ENCODE measurements at regions not wholly inside any gene's neighbourhood (a gene's known extent, or its start where the extent isn't known, plus 50 kb on each side); places are given as distances from the start of the nearest gene placed in this dataset.
"Not testable (repeated sequence)": the region's sequence is repeated elsewhere in the genome, so short reads cannot be mapped to it uniquely, and the experiment has no call there.

DNA sequence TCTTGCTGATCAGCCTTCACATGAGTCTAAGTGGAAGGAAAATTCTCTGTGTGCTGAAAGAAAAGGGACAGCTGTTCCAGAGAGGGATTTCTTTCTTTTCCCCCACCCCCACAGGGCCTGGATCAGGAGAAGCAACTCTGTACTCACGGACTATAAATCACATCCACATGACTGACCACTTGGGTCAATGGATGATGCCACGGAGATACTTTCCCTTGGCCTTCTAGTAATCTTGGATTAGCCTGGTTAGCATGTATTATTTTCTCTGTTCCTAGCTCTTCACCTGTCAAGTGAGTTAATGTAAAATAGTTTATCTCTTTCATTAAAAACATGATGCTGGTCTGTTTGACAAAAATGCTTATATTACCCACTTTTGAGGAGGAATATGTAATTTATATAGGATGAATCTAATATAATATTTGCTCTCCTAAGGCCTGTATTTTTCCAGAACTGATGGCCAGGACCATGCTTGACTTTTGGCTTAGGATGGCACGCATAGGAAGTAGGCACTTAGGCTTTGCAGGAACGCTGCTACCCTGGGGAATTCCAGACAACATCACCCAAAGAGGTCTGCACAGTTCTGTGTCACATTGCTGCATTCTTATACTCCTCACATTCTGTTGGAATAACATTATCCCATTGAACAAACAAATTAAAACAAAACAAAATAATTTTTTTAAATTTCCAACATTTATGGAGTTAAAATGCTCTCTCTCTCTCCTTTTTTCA lies 892.1 kb downstream of the TLE1 start:
- DNase-seq: no peak

DNA sequence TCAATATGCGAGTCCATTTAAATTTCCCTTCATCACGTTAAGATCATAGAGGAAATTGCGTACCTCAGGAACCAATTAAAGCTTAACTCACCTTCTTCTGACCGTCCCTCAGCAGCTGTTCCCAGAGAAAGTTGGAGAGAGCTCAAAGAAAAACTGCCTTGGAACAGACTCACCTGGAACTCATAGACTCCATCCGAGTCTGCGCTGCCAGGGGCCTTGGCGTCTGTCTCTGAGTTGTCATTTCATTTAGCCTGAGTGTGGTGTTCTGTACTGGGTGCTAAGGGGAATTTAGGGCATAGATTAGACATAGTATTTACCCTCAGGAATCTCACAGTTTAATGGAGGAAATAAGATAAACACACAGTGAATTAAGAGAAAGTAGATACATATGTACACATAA lies 892.7 kb downstream of the TLE1 start:
- no peak for DNase-seq

DNA sequence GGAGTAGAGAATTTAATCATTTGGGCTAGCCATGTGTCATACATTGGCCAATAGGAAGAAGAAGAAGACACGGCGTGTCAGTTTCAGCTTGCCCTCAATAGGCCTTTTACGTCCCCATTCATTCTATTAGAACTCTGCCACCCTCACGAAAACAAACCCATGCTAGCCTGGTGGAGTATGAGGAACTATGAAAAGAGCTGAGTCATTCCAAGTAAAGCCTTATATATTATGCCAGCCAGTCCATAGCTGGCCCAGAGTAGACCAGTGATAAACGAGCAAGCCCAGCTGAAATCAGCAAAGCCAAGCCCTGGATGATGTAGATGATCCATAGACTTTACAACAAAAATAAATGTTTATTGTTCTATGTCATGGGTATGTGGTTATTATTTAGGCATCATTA lies 895.1 kb downstream of the TLE1 start:
- DNase-seq: peak in 1 of 2 experiments; percentile 0

DNA sequence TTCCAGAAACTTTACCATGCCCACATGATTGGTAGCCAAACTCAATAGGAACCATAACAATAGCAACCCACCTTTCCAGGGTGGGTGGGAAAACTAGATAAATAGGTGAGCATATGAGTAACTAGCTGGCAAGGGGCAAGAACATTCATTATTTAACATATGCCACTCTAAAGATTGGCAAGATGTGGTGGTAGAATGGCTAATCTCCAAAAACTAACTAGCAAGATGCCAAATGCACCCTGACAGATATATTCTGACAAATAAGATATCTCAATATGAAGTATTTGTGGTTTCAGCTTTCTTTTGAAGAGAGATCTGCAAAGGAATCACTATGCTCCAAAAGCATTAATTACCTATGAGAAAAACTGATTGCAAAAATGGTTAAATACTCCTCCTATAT lies 895.6 kb downstream of the TLE1 start:
- no peak for DNase-seq

DNA sequence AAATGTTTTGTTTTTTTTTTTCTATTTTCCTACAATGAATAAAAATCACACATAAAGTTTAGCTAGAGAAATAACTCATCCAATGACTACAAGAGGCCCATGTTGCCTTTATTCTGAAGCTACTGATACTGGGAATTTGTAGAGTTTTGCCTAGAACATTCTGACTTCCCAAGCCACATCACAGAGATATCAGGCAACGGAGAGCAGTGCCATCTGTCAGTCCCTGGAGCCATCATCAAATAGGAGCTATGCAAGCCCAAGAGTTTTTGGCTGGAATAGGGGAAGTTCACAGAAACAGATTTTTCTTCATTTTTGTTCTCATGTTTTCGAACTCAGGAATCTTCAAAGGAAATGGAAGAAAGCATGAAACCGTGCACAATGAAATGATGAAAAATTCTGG lies 896.6 kb downstream of the TLE1 start:
- no peak for DNase-seq

DNA sequence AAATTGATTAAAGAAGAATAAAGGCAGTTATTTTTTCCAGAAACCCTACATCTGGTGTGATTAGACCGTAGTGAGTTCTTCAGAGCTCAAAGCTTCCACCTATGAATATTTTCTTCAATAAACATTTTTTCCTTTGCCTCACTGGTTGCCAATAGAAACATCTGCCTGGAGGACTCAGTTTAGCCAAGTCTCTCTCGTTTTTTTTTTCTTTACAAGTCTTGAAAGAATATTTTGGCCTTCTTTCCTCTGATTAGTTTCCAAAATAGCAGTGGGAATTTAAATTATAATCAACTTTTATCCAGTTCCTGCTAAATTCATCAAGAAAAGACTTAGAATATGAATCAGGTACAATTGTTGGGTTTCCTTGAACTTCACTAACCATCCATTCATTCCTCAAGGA lies 897.5 kb downstream of the TLE1 start:
- DNase-seq: no peak

DNA sequence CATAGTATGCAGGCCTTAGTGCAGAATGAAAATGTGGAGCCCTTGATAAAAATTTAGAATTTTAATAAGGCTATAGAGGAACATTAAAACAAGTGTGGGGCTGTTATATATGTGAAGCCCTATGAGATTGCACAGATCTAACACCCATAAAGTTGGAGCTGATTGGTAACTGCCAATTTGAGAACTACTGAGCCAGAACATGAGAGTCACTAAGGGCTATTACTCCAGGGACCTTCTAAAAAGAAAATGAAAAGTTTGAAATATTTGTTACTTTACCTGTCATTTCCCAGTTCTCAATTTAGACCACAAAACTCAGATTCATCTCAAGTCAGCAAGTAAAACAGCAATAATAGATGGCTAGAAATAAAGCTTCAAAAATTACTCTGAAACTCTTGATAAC lies 898.6 kb downstream of the TLE1 start:
- no peak for DNase-seq

DNA sequence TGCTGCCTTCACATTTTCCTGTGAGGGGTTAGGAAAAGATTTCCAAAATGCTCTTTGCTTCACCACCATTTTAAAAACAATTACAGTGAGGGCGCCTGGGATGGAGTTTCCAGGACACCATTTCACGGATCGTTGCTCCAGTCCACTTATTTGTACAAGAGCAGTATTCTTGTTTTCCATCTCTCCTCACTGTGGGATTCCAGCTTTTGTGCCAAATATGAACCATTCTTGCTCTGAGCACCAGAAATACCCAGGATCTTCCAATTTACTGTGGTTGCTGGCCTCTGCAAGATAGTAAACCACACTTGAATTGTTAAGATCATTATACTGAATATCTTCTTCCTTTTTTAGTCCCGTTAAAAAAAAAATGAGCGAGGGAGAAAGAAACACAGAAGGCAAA lies 899.5 kb downstream of the TLE1 start:
- DNase-seq: no peak

DNA sequence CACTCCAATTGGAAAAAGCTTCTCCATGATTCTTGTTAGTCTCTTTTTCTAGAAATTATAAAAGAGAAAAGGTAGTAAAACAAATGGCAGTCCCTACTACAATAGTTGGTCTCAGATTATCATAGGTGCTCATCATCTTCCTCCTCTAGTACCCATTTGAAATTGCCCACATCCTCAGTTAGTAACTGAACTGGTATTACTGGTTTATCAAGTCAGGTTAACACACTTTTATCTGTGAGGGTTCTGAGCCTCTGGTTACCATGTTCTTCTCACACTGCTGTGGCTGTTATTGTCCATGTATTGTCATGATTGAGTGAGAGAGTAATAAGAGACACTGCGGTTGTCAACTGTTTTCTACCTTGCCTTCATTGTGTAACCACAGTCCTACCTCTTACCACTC lies 901.7 kb downstream of the TLE1 start:
- DNase-seq: no peak

DNA sequence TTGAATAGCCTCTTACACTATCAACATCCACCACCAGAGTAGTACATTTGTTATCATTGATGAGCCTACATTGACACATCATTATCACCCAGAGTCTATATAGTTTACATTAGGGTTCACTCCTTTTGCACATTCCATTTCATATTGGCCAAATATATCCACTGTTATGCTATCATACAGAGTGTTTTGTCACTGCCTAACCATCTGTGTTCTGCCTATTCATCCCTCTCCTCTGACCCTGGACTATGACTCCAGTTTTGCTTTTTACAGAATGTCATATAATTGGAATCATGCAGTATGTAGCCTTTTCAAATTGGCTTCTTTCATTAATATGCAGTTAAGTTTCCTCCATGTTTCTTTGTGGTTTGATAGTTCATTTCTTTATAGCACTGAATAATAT lies 904.7 kb downstream of the TLE1 start:
- no peak for DNase-seq

DNA sequence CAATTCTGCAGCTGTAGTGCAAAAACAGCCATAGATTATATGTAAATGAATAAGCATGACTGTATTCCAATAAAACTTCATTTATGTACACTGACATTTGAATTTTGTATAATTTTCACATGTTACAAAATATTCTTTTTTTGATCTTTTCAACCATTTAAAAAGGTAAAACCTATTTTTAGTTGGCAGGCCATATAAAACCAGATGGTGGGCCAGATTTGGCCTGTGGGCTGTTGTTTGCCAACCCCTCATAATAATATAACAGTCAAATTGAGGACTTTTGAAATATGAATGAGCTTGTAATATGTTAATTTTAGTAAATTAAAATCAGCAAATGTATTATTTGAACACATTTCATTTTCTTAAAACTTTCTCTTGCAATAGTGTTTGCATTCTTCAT lies 913.4 kb downstream of the TLE1 start:
- no peak for DNase-seq

DNA sequence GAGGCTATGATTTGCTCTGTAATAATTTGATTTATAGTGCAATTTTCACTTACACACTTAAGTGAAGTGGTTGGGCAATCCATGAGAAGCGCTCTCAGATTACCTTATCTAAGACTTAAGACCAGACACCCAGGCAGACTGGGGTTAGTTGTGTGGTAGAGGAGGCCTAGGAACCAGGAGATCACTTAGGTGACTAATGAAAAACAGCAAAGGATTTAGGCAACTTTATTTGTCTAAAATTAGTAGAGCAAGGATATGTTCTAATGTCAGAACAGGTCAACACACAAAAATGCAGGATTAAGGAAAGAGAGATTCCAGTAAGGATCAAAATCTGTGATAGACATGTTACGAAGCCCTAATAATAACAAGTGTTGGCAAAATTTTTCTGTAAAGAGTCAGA lies 913.8 kb downstream of the TLE1 start:
- DNase-seq: no peak

DNA sequence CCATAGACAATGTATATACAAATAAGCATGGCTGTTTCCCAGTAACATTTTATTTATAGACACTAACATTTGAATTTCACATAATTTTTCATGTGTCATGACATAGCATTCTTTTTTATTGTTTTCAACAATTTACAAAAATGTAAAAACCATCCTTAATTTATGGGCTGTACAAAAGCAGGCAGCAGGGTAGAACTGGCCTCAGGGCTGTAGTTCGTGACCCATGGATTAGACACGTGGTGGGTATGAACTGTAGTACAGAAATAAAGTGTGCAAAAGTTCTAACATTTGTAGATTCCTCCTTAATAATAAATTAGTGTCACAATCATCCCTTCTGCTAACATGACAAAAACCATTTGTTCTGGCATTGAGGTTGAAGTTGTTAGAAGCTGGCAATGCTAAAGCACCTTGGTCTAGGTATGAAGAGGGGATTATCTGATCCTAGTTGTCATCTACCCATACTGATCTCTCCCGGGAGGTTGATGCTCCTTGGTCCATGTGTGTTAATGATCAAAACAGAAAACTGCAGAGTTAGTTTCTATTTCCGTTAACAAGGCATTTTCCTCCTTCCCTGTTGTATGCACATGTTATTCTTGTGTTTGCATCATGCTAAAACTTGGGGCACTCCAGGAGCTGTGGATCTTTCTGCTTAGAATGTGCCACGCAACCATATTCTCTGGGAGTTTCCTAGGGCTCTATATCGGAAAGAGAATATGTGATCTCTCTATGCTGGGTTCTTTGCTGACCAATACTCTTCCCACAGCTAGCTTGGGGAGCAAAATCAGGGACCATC lies 917.6 kb downstream of the TLE1 start:
- no peak for DNase-seq

DNA sequence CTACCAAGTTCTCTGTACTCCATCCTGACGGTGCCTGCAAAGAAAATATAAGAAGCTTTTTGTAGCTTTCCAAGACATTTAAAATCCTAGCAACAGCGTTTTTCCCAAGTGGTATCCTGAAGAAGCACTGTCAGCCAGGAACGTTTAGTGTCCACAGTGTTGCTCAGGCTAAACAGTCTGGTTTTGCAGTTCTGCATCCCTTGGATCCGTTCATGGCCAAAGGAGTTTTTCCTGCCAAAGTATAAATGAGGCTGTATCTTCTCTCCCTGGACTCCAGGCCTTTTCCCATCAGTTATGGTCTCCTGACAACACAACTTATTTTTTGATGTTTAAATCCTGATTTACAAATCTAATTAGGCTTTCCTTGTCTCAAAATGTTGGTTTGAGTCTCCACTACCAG lies 925.8 kb downstream of the TLE1 start:
- DNase-seq: no peak

DNA sequence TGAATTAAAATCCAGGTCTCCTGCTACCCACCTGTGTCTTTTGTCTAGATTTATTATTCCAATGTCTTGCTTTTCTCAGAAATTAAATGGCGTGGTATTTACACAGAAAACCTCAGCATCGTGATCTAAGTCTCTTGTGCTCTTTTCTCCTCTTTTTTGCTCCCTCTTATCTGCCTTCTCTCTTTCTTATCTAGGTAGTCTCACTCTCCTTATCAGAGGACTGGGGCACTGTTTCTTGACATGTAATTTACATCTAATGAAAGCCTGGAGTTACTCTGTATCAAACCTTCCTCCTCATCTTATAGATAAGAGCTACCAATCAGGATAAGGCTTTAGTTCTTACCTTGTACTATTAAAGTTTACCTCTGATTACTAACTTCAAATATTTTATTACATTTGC lies 933.8 kb downstream of the TLE1 start:
- DNase-seq: no peak

DNA sequence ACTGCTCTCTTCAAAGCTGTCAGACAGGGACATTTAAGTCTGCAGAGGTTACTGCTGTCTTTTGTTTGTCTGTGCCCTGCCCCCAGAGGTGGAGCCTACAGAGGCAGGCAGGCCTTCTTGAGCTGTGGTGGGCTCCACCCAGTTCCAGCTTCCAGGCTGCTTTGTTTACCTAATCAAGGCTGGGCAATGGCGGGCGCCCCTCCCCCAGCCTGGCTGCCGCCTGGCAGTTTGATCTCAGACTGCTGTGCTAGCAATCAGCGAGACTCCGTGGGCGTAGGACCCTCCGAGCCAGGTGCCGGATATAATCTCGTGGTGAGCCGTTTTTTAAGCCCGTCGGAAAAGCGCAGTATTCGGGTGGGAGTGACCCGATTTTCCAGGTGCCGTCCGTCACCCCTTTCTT lies 942.3 kb downstream of the TLE1 start:
- not testable (repeated sequence) for DNase-seq

DNA sequence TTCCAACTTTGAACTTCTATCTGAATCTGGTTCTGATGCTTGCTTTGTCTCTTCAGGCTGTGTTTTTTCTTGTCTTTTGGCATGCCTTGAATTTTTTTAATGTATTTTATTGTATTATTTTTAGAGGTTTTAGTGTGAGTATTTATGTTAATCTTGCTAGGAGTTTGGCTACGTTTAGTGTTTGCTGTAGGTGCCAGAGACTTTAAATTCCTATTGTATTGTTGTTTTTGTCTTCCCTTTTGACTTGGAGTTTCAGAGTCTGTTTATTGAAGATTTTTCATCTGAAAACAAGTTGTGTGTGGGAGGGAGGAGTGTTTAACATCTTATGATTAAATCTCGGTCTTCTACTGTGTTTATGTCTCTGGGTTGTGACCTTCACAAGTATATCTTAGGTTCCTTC lies 956.8 kb downstream of the TLE1 start:
- no peak for DNase-seq

DNA sequence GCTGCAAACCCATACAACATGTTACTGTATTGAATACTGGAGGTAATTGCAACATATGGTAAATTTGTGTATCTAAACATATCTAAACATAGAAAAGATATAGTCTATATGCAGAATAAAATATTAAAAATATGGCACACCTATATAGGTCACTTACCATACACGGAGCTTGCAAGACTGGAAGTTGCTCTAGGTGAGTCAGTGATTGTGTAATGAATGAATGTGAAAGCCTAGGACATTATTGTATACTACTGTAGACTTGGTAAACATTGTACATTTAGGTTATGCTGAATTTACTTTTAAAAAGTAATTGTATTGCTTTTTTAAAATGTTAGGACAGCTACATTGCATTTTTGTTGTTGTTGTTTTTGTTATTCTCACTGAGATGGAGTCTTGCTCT lies 968.8 kb downstream of the TLE1 start:
- no peak for DNase-seq

DNA sequence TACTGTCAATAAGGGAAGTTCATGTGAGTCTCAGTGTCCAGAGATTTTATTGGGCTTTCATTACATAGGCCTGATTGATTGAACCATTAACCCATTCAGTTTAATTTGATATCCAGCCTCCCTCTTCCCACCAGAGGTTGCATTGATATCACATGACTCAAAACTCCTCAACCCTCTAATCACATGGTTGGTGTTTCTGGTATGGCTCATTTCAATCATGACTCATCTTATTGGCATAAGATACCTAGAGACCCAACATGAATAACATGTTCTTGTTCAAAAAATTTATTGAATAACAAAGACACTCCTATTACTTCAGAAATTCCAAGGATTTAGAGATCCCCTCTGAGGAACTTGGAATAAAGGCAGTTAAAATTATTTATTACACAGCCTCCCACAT lies 982.2 kb downstream of the TLE1 start:
- no peak for DNase-seq

DNA sequence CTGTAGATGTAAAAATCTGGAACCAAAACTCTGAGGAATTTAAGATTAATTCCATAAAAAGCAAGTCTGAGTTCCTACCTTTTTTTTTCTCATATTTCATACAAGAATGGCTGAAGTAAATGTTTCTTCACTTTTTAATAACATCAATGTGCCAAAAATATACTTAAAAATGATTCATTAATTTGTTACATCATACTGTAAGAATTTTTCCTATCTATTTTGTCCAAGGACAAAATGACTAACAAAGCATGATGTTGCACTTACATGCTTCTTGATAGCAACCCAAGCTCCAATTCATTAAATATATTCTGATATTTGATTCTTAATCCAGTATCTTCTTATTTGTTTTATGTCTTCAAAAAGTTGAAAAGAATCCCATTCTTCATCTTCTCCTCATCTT lies 988.3 kb downstream of the TLE1 start:
- DNase-seq: no peak

DNA sequence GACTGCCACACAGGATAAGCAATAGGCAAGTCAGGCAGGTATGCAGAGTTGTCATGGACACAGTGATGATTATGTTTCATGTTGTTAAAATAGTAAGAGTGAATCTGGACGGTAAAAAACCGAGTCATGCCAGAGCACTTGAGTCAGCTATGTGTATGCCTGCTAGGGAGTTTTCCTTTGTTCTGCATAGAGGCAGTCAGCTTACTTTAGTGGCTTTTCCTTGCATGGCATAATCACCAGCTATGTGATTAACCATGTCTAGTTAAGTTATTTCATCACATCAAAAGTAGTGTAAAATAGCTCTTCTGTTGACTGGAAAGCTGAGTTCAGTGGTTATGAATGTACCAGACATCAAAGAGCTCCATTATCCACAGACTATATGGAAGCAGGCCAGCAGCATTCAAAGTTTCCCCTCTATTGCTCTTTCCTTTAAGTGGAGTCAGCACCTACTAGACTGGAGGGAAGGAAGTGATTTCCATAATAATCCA lies 989.8 kb downstream of the TLE1 start:
- DNase-seq: no peak

DNA sequence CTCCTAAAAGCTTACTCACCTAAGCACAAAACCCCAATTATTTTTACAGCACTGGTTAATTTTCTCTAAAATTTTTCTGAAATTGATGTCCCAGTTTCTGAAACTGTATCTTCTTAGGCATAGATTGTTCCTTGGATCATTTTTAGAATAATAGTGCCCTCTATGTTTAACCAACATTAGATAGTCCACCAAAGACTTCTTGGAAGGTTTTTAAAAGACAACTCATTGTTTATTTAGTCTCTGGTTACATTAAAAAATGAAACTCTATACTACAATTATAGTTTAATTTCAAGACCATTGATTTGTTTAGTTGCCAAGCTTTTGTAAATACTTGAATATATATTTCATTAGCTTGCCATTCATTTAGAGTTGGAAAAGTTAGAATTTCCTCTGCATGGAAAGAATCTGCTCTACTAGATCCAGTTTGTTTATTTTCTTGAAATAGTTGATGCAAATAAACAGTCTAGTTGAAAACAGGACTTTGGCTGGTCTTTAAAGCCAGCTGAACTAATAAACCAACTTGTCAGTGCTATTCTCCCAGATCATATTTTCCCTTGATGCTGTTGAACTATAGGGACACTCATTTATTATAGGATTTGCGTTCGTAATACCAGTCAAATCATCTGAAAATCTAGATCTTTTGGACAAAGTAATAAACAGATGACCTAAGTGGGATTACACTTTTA lies 990.5 kb downstream of the TLE1 start:
- DNase-seq: no peak

DNA sequence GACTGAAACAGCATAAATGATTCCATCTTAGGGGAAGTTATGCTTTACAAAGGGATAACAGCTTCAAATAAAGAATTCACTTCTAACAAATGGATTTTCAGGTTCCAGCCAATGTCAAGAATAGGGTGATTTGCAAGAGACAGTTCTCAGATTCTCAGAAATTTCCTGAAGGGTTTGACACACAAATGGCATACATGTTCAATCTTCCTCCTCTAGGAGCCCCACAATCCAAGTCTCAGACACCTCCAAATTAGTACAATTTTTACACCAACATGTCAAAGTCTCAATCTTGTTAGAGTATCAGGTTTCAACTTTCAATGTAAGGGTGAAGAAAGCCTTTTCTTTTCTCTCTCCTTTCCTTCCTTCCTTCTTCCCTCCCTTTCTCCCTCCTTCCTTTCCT lies 996.6 kb downstream of the TLE1 start:
- no peak for DNase-seq

DNA sequence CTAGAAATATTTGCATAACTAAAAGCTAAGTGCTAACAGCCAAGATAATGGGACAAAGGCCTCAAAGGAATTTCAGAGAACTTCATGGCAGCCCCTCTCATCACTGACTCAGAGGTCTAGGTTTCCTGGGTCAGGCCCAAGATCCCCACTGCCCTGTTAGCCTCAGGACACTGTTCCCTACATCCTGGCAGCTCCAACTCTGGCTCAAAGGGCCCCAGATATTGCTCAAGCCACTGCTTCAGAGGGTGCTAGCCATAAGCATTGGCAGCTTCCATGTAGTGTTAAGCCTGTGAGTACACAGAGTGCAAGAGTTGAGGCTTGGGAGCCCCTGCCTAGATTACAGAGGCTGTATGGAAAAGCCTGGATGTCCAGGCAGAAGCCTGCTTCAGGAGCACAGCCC lies 998.1 kb downstream of the TLE1 start:
- no peak for DNase-seq

Measured in AML-193 (cell line).